ENCODE measurements at regions not wholly inside any gene's neighbourhood (a gene's known extent, or its start where the extent isn't known, plus 50 kb on each side); places are given as distances from the start of the nearest gene placed in this dataset.
"Not testable (repeated sequence)": the region's sequence is repeated elsewhere in the genome, so short reads cannot be mapped to it uniquely, and the experiment has no call there.

DNA sequence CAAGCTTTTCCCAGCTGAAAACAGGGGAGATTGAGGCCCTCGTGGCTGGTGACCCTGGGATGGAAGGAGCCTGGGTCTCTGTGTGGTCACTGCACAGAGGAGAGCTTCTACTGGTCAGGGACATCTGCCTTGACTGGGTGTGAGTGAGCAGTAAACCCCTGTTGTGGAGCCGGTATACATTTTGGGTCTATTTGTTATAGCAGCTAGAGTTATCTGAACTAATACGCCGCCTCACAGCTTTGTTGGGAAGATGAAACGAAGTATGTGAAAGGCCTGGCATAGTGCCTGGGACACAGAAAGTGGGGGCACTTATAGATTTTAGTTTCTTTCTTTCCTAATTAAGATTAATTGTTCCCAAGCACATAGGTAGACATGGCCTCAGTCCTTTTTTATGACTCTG, 72.2 kb upstream of the HPCAL1 start:
- TF ChIP-seq EZH2 (IDR thresholded peaks at IDR 0.05; ENCODE audit: low read length, missing control alignments): no peak
- TF ChIP-seq, protein P1, sequence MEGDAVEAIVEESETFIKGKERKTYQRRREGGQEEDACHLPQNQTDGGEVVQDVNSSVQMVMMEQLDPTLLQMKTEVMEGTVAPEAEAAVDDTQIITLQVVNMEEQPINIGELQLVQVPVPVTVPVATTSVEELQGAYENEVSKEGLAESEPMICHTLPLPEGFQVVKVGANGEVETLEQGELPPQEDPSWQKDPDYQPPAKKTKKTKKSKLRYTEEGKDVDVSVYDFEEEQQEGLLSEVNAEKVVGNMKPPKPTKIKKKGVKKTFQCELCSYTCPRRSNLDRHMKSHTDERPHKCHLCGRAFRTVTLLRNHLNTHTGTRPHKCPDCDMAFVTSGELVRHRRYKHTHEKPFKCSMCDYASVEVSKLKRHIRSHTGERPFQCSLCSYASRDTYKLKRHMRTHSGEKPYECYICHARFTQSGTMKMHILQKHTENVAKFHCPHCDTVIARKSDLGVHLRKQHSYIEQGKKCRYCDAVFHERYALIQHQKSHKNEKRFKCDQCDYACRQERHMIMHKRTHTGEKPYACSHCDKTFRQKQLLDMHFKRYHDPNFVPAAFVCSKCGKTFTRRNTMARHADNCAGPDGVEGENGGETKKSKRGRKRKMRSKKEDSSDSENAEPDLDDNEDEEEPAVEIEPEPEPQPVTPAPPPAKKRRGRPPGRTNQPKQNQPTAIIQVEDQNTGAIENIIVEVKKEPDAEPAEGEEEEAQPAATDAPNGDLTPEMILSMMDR (conservative IDR thresholded peaks at IDR 0.05 in 1 of 2, IDR thresholded peaks at IDR 0.05 in 1 of 2; ENCODE audit: low read depth in 1 of 2, low read length in 2 of 2): no peak
- H3K27me3 ChIP-seq (ENCODE audit: control insufficient read depth, insufficient read depth, low read length): peaks cover 2% of the 10 kb centered on the region
- H3K36me3 ChIP-seq (ENCODE audit: control insufficient read depth, insufficient read depth, low read length): no peaks in the 10 kb centered on the region
- no peaks in the 10 kb centered on the region for H3K79me2 ChIP-seq (ENCODE audit: control insufficient read depth, insufficient read depth, low read length)
- no peaks in the 10 kb centered on the region for H4K20me1 ChIP-seq (ENCODE audit: control insufficient read depth, extremely low read depth, insufficient read depth, low read length)
- H3K4me1 ChIP-seq (ENCODE audit: control insufficient read depth, extremely low read depth, insufficient read depth, low read length): no peaks in the 10 kb centered on the region
- DNase-seq (ENCODE audit: low read depth in 2 of 2): no peak
- no peak overlapping the region for H3K4me2 ChIP-seq (ENCODE audit: extremely low read depth, insufficient read depth, low read length)
- no peak overlapping the region for H3K27ac ChIP-seq (ENCODE audit: insufficient read depth, low read length)
- H3K9me3 ChIP-seq (ENCODE audit: control insufficient read depth, insufficient read depth, low read depth, low read length): no peaks in the 10 kb centered on the region
- H2AFZ ChIP-seq (ENCODE audit: low read length): no peak overlapping the region
- no peak overlapping the region for H3K9ac ChIP-seq (ENCODE audit: insufficient read depth, low read length)
- no peak overlapping the region for H3K4me3 ChIP-seq (replicated peaks in 1 of 4; ENCODE audit: control extremely low read depth in 1 of 4, insufficient read depth in 1 of 4, low read depth in 3 of 4, low read length in 4 of 4)

DNA sequence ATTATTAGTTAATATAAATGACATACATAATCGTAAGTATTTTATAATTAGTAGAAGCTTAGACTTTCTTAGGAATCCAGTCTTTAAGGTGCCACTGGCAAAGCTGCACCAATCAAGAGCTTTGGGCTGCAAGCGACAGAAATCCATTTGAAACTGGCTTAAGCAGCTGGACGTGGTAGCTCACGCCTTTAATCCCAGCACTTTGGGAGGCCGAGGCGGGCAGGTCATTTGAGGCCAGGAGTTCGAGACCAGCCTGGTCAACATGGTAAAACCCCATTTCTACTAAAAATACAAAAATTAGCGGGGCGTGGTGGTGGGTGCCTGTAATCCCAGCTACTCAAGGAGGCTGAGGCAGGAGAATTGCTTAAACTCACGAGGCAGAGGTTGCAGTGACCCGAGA, 71.8 kb upstream of the HPCAL1 start:
- not testable (repeated sequence) for H3K4me3 ChIP-seq (replicated peaks in 1 of 4; ENCODE audit: control extremely low read depth in 1 of 4, insufficient read depth in 1 of 4, low read depth in 3 of 4, low read length in 4 of 4); H3K27ac ChIP-seq (ENCODE audit: insufficient read depth, low read length); H2AFZ ChIP-seq (ENCODE audit: low read length); DNase-seq (ENCODE audit: low read depth in 2 of 2); H3K36me3 ChIP-seq (ENCODE audit: control insufficient read depth, insufficient read depth, low read length); H4K20me1 ChIP-seq (ENCODE audit: control insufficient read depth, extremely low read depth, insufficient read depth, low read length); H3K9ac ChIP-seq (ENCODE audit: insufficient read depth, low read length); H3K79me2 ChIP-seq (ENCODE audit: control insufficient read depth, insufficient read depth, low read length); H3K27me3 ChIP-seq (ENCODE audit: control insufficient read depth, insufficient read depth, low read length); H3K4me2 ChIP-seq (ENCODE audit: extremely low read depth, insufficient read depth, low read length); H3K9me3 ChIP-seq (ENCODE audit: control insufficient read depth, insufficient read depth, low read depth, low read length); H3K4me1 ChIP-seq (ENCODE audit: control insufficient read depth, extremely low read depth, insufficient read depth, low read length)

- no peak overlapping the region for H2AFZ ChIP-seq (ENCODE audit: low read length)
- no peak for DNase-seq (ENCODE audit: low read depth in 2 of 2)
- no peak overlapping the region for H3K27ac ChIP-seq (ENCODE audit: insufficient read depth, low read length)
- H3K9me3 ChIP-seq (ENCODE audit: control insufficient read depth, insufficient read depth, low read depth, low read length): no peaks in the 10 kb centered on the region
- peaks cover 2% of the 10 kb centered on the region for H3K27me3 ChIP-seq (ENCODE audit: control insufficient read depth, insufficient read depth, low read length)
- H3K4me1 ChIP-seq (ENCODE audit: control insufficient read depth, extremely low read depth, insufficient read depth, low read length): no peaks in the 10 kb centered on the region
- H3K4me3 ChIP-seq (replicated peaks in 1 of 4; ENCODE audit: control extremely low read depth in 1 of 4, insufficient read depth in 1 of 4, low read depth in 3 of 4, low read length in 4 of 4): no peak overlapping the region
- no peak for TF ChIP-seq EZH2 (IDR thresholded peaks at IDR 0.05; ENCODE audit: low read length, missing control alignments)
- TF ChIP-seq, protein P1 (conservative IDR thresholded peaks at IDR 0.05 in 1 of 2, IDR thresholded peaks at IDR 0.05 in 1 of 2; ENCODE audit: low read depth in 1 of 2, low read length in 2 of 2): no peak
- no peaks in the 10 kb centered on the region for H3K79me2 ChIP-seq (ENCODE audit: control insufficient read depth, insufficient read depth, low read length)
- H3K9ac ChIP-seq (ENCODE audit: insufficient read depth, low read length): no peak overlapping the region
- H3K36me3 ChIP-seq (ENCODE audit: control insufficient read depth, insufficient read depth, low read length): no peaks in the 10 kb centered on the region
- no peak overlapping the region for H3K4me2 ChIP-seq (ENCODE audit: extremely low read depth, insufficient read depth, low read length)
- no peaks in the 10 kb centered on the region for H4K20me1 ChIP-seq (ENCODE audit: control insufficient read depth, extremely low read depth, insufficient read depth, low read length)
Observed at GRCh38 chr2:10231551-10232085, 71.1 kb upstream of the HPCAL1 start.
